ENCODE measurements at regions not wholly inside any gene's neighbourhood (a gene's known extent, or its start where the extent isn't known, plus 50 kb on each side); places are given as distances from the start of the nearest gene placed in this dataset.

- DNase-seq (ENCODE audit: extremely low read depth in 1 of 2, low read depth in 1 of 2), result no peak
These were observed 125.6 kb upstream of the MCTP2 start for GRCh38 chr15:94105760-94106159.

GRCh38 chr15:94100863-94101262 is 130.5 kb upstream of the MCTP2 start:
- no peak for DNase-seq (ENCODE audit: extremely low read depth in 1 of 2, low read depth in 1 of 2)

- DNase-seq (ENCODE audit: extremely low read depth in 1 of 2, low read depth in 1 of 2), result no peak
These were observed 131.8 kb upstream of the MCTP2 start for GRCh38 chr15:94099574-94099960.

GRCh38 chr15:94098921-94099573 is 132.3 kb upstream of the MCTP2 start:
- DNase-seq (ENCODE audit: extremely low read depth in 1 of 2, low read depth in 1 of 2), result no peak

- no peak for DNase-seq (ENCODE audit: extremely low read depth in 1 of 2, low read depth in 1 of 2)
These were observed 133.8 kb upstream of the MCTP2 start for GRCh38 chr15:94097552-94097951.

- no peak for DNase-seq (ENCODE audit: extremely low read depth in 1 of 2, low read depth in 1 of 2)
These were observed 137.1 kb upstream of the MCTP2 start for GRCh38 chr15:94094310-94094709.

- DNase-seq (ENCODE audit: extremely low read depth in 1 of 2, low read depth in 1 of 2), result no peak
These were observed 145.0 kb upstream of the MCTP2 start for GRCh38 chr15:94086341-94086740.

- DNase-seq (ENCODE audit: extremely low read depth in 1 of 2, low read depth in 1 of 2), result no peak
These were observed 147.8 kb upstream of the MCTP2 start for GRCh38 chr15:94083467-94084052.

- DNase-seq (ENCODE audit: extremely low read depth in 1 of 2, low read depth in 1 of 2), result no peak
These were observed 149.5 kb upstream of the MCTP2 start for GRCh38 chr15:94081829-94082228.

- no peak for DNase-seq (ENCODE audit: extremely low read depth in 1 of 2, low read depth in 1 of 2)
These were observed 150.3 kb upstream of the MCTP2 start for GRCh38 chr15:94080989-94081605.

- no peak for DNase-seq (ENCODE audit: extremely low read depth in 1 of 2, low read depth in 1 of 2)
These were observed 150.9 kb upstream of the MCTP2 start for GRCh38 chr15:94080416-94080815.

- no peak for DNase-seq (ENCODE audit: extremely low read depth in 1 of 2, low read depth in 1 of 2)
These were observed 151.4 kb upstream of the MCTP2 start for GRCh38 chr15:94079968-94080367.

GRCh38 chr15:94079459-94079858 is 151.9 kb upstream of the MCTP2 start:
- no peak for DNase-seq (ENCODE audit: extremely low read depth in 1 of 2, low read depth in 1 of 2)

GRCh38 chr15:94077938-94078337 is 153.4 kb upstream of the MCTP2 start:
- DNase-seq (ENCODE audit: extremely low read depth in 1 of 2, low read depth in 1 of 2), result no peak

GRCh38 chr15:94075349-94075748 is 156.0 kb upstream of the MCTP2 start:
- DNase-seq (ENCODE audit: extremely low read depth in 1 of 2, low read depth in 1 of 2), result no peak

- no peak for DNase-seq (ENCODE audit: extremely low read depth in 1 of 2, low read depth in 1 of 2)
These were observed 160.7 kb upstream of the MCTP2 start for GRCh38 chr15:94070356-94071295.

- DNase-seq (ENCODE audit: extremely low read depth in 1 of 2, low read depth in 1 of 2), result no peak
These were observed 161.5 kb upstream of the MCTP2 start for GRCh38 chr15:94069844-94070243.

- DNase-seq (ENCODE audit: extremely low read depth in 1 of 2, low read depth in 1 of 2), result no peak
These were observed 164.6 kb upstream of the MCTP2 start for GRCh38 chr15:94066811-94067210.

GRCh38 chr15:94066046-94066445 is 165.3 kb upstream of the MCTP2 start:
- DNase-seq (ENCODE audit: extremely low read depth in 1 of 2, low read depth in 1 of 2), result no peak

- DNase-seq (ENCODE audit: extremely low read depth in 1 of 2, low read depth in 1 of 2), result no peak
These were observed 166.6 kb upstream of the MCTP2 start for GRCh38 chr15:94064676-94065313.

- no peak for DNase-seq (ENCODE audit: extremely low read depth in 1 of 2, low read depth in 1 of 2)
These were observed 170.3 kb upstream of the MCTP2 start for GRCh38 chr15:94061041-94061440.
